ENCODE measurements at regions not wholly inside any gene's neighbourhood (a gene's known extent, or its start where the extent isn't known, plus 50 kb on each side); places are given as distances from the start of the nearest gene placed in this dataset.

GRCh38 chr6:84442208-84442607, 214.8 kb upstream of the CEP162 start:
- Histone ChIP-seq H3K27me3 (ENCODE audit: control insufficient read depth in 1 of 2, insufficient read depth in 2 of 2, low read length in 2 of 2) (no peaks in the 10 kb centered on the region), H2AFZ (ENCODE audit: low read length) (no peak overlapping the region), H3K79me2 (ENCODE audit: insufficient read depth, low read length) (no peaks in the 10 kb centered on the region), H3K27ac (ENCODE audit: extremely low read length, insufficient read depth, low read length) (no peak overlapping the region), H3K36me3 (replicated peaks in 1 of 2; ENCODE audit: control insufficient read depth in 1 of 2, insufficient read depth in 2 of 2, low read length in 2 of 2) (no peaks in the 10 kb centered on the region), H3K9me3 (ENCODE audit: low read length) (no peaks in the 10 kb centered on the region), H3K4me2 (ENCODE audit: low read depth, low read length) (no peak overlapping the region), H3K4me1 (ENCODE audit: insufficient read depth, low read length) (no peaks in the 10 kb centered on the region), H3K4me3 (replicated peaks in 1 of 3; ENCODE audit: insufficient read depth in 1 of 3, low read depth in 2 of 3, low read length in 3 of 3) (no peak overlapping the region), H3K9ac (ENCODE audit: insufficient read depth, low read depth, low read length) (no peak overlapping the region), H4K20me1 (ENCODE audit: insufficient read depth, low read length) (no peaks in the 10 kb centered on the region)
- DNase-seq (ENCODE audit: low spot score), result no peak
- no peak for ATAC-seq
- ChIA-PET CTCF (ENCODE audit: low intra/inter-chr PET ratio, low total read pairs) (no interaction called here), POLR2A (no interaction called here)
- BruUV-seq (replicated peaks), result no TSS peak
- no peak for FAIRE-seq
- in situ Hi-C loops (cut with HindIII; ENCODE audit: extremely low pct_ligation_motif_present, low pct_unique_long_range_greater_than_20kb), result no loop called here
- TF ChIP-seq DR1 (CRISPR knock-in tag; IDR thresholded peaks at IDR 0.05) (no peak), ZNF354B (CRISPR knock-in tag; IDR thresholded peaks at IDR 0.05) (no peak)
- WGBS (ENCODE audit: low lambda C conversion rate), result 58% methylated on average over 3 of the region's 3 CpGs
- intact Hi-C loops (cut with micrococcal nuclease; ENCODE audit: unreplicated experiment), result no loop called here

- CTCF ChIA-PET (ENCODE audit: low intra/inter-chr PET ratio, low total read pairs), result interaction anchor here (0.7 kb wide), 1 partner anchor 174 kb away, joined by 3 read pairs; no protein-coding TSS in a partner anchor
- WGBS (ENCODE audit: low lambda C conversion rate), result 18% methylated on average over 3 of the region's 3 CpGs
- POLR2A ChIA-PET, result no interaction called here
Observed at GRCh38 chr6:84441456-84441855, 214.0 kb upstream of the CEP162 start.

GRCh38 chr6:84434550-84434949, 207.1 kb upstream of the CEP162 start:
- no peaks in the 10 kb centered on the region for H3K4me1 ChIP-seq (ENCODE audit: insufficient read depth, low read length)
- H3K9ac ChIP-seq (ENCODE audit: insufficient read depth, low read depth, low read length), result no peak overlapping the region
- no TSS peak for BruUV-seq (replicated peaks)
- H3K4me2 ChIP-seq (ENCODE audit: low read depth, low read length), result no peak overlapping the region
- intact Hi-C loops (cut with micrococcal nuclease; ENCODE audit: unreplicated experiment), result no loop called here
- POLR2A ChIA-PET, result no interaction called here
- no peak for DNase-seq (ENCODE audit: low spot score)
- in situ Hi-C loops (cut with HindIII; ENCODE audit: extremely low pct_ligation_motif_present, low pct_unique_long_range_greater_than_20kb), result no loop called here
- no peaks in the 10 kb centered on the region for H4K20me1 ChIP-seq (ENCODE audit: insufficient read depth, low read length)
- H3K4me3 ChIP-seq (replicated peaks in 1 of 3; ENCODE audit: insufficient read depth in 1 of 3, low read depth in 2 of 3, low read length in 3 of 3), result no peak overlapping the region
- ATAC-seq, result no peak
- H3K9me3 ChIP-seq (ENCODE audit: low read length), result no peaks in the 10 kb centered on the region
- H3K79me2 ChIP-seq (ENCODE audit: insufficient read depth, low read length), result no peaks in the 10 kb centered on the region
- FAIRE-seq, result no peak
- CTCF ChIA-PET (ENCODE audit: low intra/inter-chr PET ratio, low total read pairs), result no interaction called here
- no peak overlapping the region for H2AFZ ChIP-seq (ENCODE audit: low read length)
- no peaks in the 10 kb centered on the region; a peak in 1 of 5 replicates for H3K27me3 ChIP-seq (ENCODE audit: control insufficient read depth in 1 of 2, insufficient read depth in 2 of 2, low read length in 2 of 2)
- H3K27ac ChIP-seq (ENCODE audit: extremely low read length, insufficient read depth, low read length), result no peak overlapping the region
- H3K36me3 ChIP-seq (replicated peaks in 1 of 2; ENCODE audit: control insufficient read depth in 1 of 2, insufficient read depth in 2 of 2, low read length in 2 of 2), result no peaks in the 10 kb centered on the region
- WGBS (ENCODE audit: low lambda C conversion rate), result 5% methylated on average over 4 of the region's 4 CpGs
- no peak for TF ChIP-seq ZEB1 (IDR thresholded peaks at IDR 0.05; ENCODE audit: insufficient replicate concordance, low read depth)
- no peak for TF ChIP-seq ZNF510 (CRISPR knock-in tag; IDR thresholded peaks at IDR 0.05; ENCODE audit: low read depth)
- no peak for TF ChIP-seq ZNF704 (CRISPR knock-in tag; IDR thresholded peaks at IDR 0.05; ENCODE audit: borderline replicate concordance)
- no peak for TF ChIP-seq RORA (CRISPR knock-in tag; IDR thresholded peaks at IDR 0.05)
- TF ChIP-seq HDAC1 (CRISPR knock-in tag; IDR thresholded peaks at IDR 0.05), result no peak
- TF ChIP-seq MIER2 (CRISPR knock-in tag; IDR thresholded peaks at IDR 0.05), result no peak
- TF ChIP-seq MNT (IDR thresholded peaks at IDR 0.05), result no peak
- TF ChIP-seq ZNF790 (CRISPR knock-in tag; IDR thresholded peaks at IDR 0.05; ENCODE audit: borderline replicate concordance), result no peak
- TF ChIP-seq NR2F2 (IDR thresholded peaks at IDR 0.05; ENCODE audit: borderline replicate concordance, low read depth), result no peak

More at GRCh38 chr6:84441456-84441855, 214.0 kb upstream of the CEP162 start:
- Histone ChIP-seq H3K4me2 (ENCODE audit: low read depth, low read length) (no peak overlapping the region), H3K4me1 (ENCODE audit: insufficient read depth, low read length) (no peaks in the 10 kb centered on the region), H3K27ac (ENCODE audit: extremely low read length, insufficient read depth, low read length) (no peak overlapping the region), H2AFZ (ENCODE audit: low read length) (no peak overlapping the region), H3K9ac (ENCODE audit: insufficient read depth, low read depth, low read length) (no peak overlapping the region), H3K9me3 (ENCODE audit: low read length) (no peaks in the 10 kb centered on the region), H3K36me3 (replicated peaks in 1 of 2; ENCODE audit: control insufficient read depth in 1 of 2, insufficient read depth in 2 of 2, low read length in 2 of 2) (no peaks in the 10 kb centered on the region), H4K20me1 (ENCODE audit: insufficient read depth, low read length) (no peaks in the 10 kb centered on the region), H3K27me3 (ENCODE audit: control insufficient read depth in 1 of 2, insufficient read depth in 2 of 2, low read length in 2 of 2) (no peaks in the 10 kb centered on the region), H3K79me2 (ENCODE audit: insufficient read depth, low read length) (no peaks in the 10 kb centered on the region), H3K4me3 (replicated peaks in 1 of 3; ENCODE audit: insufficient read depth in 1 of 3, low read depth in 2 of 3, low read length in 3 of 3) (no peak overlapping the region)
- in situ Hi-C loops (cut with HindIII; ENCODE audit: extremely low pct_ligation_motif_present, low pct_unique_long_range_greater_than_20kb), result no loop called here
- peak; percentile 37 for TF ChIP-seq CREB1 (IDR thresholded peaks at IDR 0.05)
- TF ChIP-seq CREB1 (CRISPR knock-in tag; IDR thresholded peaks at IDR 0.05), result no peak
- no peak for TF ChIP-seq ZNF83 (CRISPR knock-in tag; IDR thresholded peaks at IDR 0.05; ENCODE audit: borderline replicate concordance)
- ATAC-seq (no peak), DNase-seq (ENCODE audit: low spot score) (no peak), FAIRE-seq (no peak)
- intact Hi-C loops (cut with micrococcal nuclease; ENCODE audit: unreplicated experiment), result no loop called here
- no TSS peak for BruUV-seq (replicated peaks)
